Lung (tissue), 11 donors: ENCODE measurements at regions not wholly inside any gene's neighbourhood (a gene's known extent, or its start where the extent isn't known, plus 50 kb on each side); places are given as distances from the start of the nearest gene placed in this dataset.
A peak's percentile ranks its signal among the peaks of the same experiment; 100 is the strongest.

ENCODE experiments used
- ATAC-seq: fragments of 200-7000 bp; cut with Tn5 transposase; one replicate; pipeline ENCODE4 v1.9.1; 2020; ENCODE audit warnings: moderate number of reproducible peaks; ENCODE audit not compliant: insufficient read depth, low FRiP score
- DNase-seq, 3 donors: peaks; one replicate each; pipeline ENCODE4 v3.0.0-alpha.2; 2013 to 2017
- H3K27ac ChIP-seq, 2 donors: one replicate each; pipeline ENCODE4 v1.5.1; 2013; ENCODE audit warnings: mild to moderate bottlenecking in 2 of 2, moderate library complexity in 2 of 2, control low read depth in 1 of 2, inconsistent platforms in 1 of 2, low read depth in 1 of 2, low read length in 1 of 2
- H3K27me3 ChIP-seq, 3 donors: one replicate each; pipeline ENCODE4 v1.5.1; 2013; ENCODE audit warnings: low read length in 2 of 3; ENCODE audit not compliant: control insufficient read depth in 3 of 3, insufficient read depth in 3 of 3
- H3K36me3 ChIP-seq, 4 donors: one replicate each; pipeline ENCODE4 v1.5.1; 2013; ENCODE audit warnings: low read length in 4 of 4, mild to moderate bottlenecking in 1 of 4, moderate library complexity in 1 of 4; ENCODE audit not compliant: control insufficient read depth in 4 of 4, insufficient read depth in 4 of 4
- H3K4me1 ChIP-seq, 5 donors: one replicate each; pipeline ENCODE4 v1.5.1; 2013; ENCODE audit warnings: low read length in 5 of 5, mild to moderate bottlenecking in 2 of 5, moderate library complexity in 1 of 5; ENCODE audit not compliant: control insufficient read depth in 5 of 5, insufficient read depth in 5 of 5
- H3K4me3 ChIP-seq: one replicate; pipeline ENCODE4 v1.5.1; 2013; ENCODE audit warnings: mild to moderate bottlenecking, control low read depth, moderate library complexity
- H3K9ac ChIP-seq, 2 donors: one replicate each; pipeline ENCODE4 v1.5.1; 2013; ENCODE audit warnings: low read length in 2 of 2, control low read depth in 1 of 2; ENCODE audit not compliant: insufficient read depth in 1 of 2
- H3K9me3 ChIP-seq, 4 donors: one replicate each; pipeline ENCODE4 v1.5.1; 2013; ENCODE audit warnings: low read length in 3 of 4, mild to moderate bottlenecking in 1 of 4, moderate library complexity in 1 of 4; ENCODE audit not compliant: control insufficient read depth in 4 of 4, insufficient read depth in 3 of 4
- CTCF ChIP-seq: IDR thresholded peaks from 2 replicates; pipeline ENCODE4 v1.5.1; 2012; ENCODE audit warnings: mild to moderate bottlenecking; ENCODE audit errors: control extremely low read depth, extremely low read depth
- WGBS, 2 donors: extraction: QIAGEN DNeasy Blood & Tissue Kit; methylation state at CpG; one replicate each; pipeline ENCODE4 v1.1.7; 2013; 5-methylcytosine and 5-hydroxymethylcytosine counted together
- donor health status: control.
- donor health status: control.
- donor health status: Bipolar disorder and iron deficiency.
- donor health status: healthy.
- donor health status: DM: yes; HTN: yes; CAD: no.

GRCh38 chr6:33906439-33906838 lies 102.6 kb upstream of the MLN start:
- Histone ChIP-seq H3K9me3 (no peaks in the 10 kb centered on the region), H3K4me3 (no peak overlapping the region), H3K36me3 (no peaks in the 10 kb centered on the region), H3K27ac (no peak overlapping the region), H3K9ac (no peak overlapping the region), H3K27me3 (no peaks in the 10 kb centered on the region), H3K4me1 (no peaks in the 10 kb centered on the region)
- no peak for TF ChIP-seq CTCF
- WGBS, 2 donors = 77 to 78% methylated on average over 9 of the region's 9 CpGs
- ATAC-seq (no peak), DNase-seq (peak in 1 of 3 donors; percentile 23)

DNA sequence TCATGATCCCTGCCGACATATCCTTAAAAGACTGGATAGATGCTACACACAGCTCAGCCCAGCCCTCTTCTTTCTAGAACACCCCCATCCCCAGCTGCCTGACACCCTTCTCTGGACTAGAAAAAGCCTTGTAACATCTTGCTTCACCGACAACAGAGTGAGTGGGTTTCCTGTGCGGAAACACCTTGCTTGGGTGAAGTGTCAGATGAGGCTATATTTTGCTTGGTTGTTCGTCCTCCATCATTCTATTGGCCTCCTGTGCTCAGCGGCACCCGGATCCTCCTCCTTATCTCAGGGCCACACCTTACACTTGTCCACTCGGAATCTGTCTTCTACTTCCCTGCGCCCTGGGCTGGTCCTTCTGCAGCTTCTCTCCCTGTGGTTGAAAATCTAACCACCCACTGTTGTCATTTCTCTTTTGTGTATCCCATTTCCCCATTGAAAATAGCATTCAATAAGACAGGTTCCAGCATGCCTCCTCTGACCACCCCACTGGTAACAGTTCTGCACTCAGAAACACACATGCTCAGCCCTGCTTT lies 101.3 kb upstream of the MLN start:
- no peak for TF ChIP-seq CTCF
- 54 to 58% methylated on average over 8 of the region's 8 CpGs for WGBS, 2 donors
- Histone ChIP-seq H3K9me3 (no peaks in the 10 kb centered on the region), H3K4me3 (no peak overlapping the region), H3K36me3 (no peaks in the 10 kb centered on the region), H3K4me1 (no peaks in the 10 kb centered on the region), H3K9ac (no peak overlapping the region), H3K27ac (no peak overlapping the region), H3K27me3 (no peaks in the 10 kb centered on the region)
- peak; percentile 8 for ATAC-seq
- no peak for DNase-seq

GRCh38 chr6:33904747-33905065 lies 100.9 kb upstream of the MLN start:
- Histone ChIP-seq H3K9ac (no peak overlapping the region), H3K27me3 (no peaks in the 10 kb centered on the region), H3K27ac (no peak overlapping the region), H3K4me3 (no peak overlapping the region), H3K9me3 (no peaks in the 10 kb centered on the region), H3K36me3 (no peaks in the 10 kb centered on the region), H3K4me1 (no peaks in the 10 kb centered on the region)
- ATAC-seq (no peak), DNase-seq (no peak)
- TF ChIP-seq CTCF = no peak
- WGBS, 2 donors = 71 to 85% methylated on average over 2 of the region's 2 CpGs

DNA sequence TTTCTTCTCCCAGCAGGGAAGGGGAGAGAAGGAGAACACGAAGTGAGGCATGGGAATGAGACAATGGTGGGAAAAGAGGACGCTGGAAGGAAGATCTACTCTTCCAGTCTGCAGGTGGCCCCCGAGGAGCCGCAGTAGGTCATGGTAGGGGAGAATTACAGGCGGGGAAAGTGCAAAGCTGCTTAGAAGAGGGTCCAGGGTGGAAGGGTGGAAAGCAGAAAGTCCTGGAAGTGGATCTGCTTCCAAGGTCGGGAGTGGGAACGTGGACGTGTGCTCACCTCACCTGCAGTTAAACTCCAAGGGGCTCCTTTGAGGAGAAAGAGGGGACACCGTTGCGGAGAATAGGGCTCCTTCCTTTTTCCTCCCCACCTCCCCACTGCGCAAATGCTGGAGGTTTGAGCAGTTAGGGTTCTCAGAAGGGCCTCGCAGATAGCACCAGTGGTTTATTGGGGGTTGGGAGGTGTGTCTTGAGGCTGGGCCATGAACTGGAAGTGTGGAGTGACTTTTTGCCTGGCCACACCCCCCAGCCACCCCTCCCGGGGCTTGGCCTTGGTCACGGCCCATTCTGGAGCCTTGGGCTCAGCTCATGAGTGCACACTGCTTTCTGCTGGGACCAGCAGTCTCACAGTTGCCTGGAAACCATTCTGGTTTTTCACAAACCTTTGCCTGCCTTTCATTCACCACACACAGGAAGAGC lies 100.4 kb upstream of the MLN start:
- Histone ChIP-seq H3K27ac (no peak overlapping the region), H3K4me1 (no peaks in the 10 kb centered on the region), H3K4me3 (no peak overlapping the region), H3K9me3 (no peaks in the 10 kb centered on the region), H3K36me3 (no peaks in the 10 kb centered on the region), H3K9ac (no peak overlapping the region), H3K27me3 (no peaks in the 10 kb centered on the region)
- no peak for TF ChIP-seq CTCF
- ATAC-seq (no peak), DNase-seq (peak in 2 of 3 donors; percentile 23 to 30)
- WGBS, 2 donors = 43 to 44% methylated on average over 14 of the region's 14 CpGs
